Mesothelial cell of epicardium (in vitro differentiated cells): ENCODE measurements at regions not wholly inside any gene's neighbourhood (a gene's known extent, or its start where the extent isn't known, plus 50 kb on each side); places are given as distances from the start of the nearest gene placed in this dataset.

Source experiments
- DNase-seq, 2 experiments: peaks; one replicate each; pipeline ENCODE4 v3.0.0; 2021; ENCODE audit warnings: low spot score in 2 of 2; ENCODE audit not compliant: unreplicated experiment in 2 of 2
- H3K27ac Mint-ChIP-seq: 2 replicates; pipeline ENCODE4 v1.8.0; 2021; ENCODE audit warnings: mixed read lengths
- H3K27me3 Mint-ChIP-seq: 2 replicates; pipeline ENCODE4 v1.8.0; 2021; ENCODE audit warnings: low read depth, mixed read lengths
- H3K36me3 Mint-ChIP-seq: 2 replicates; pipeline ENCODE4 v1.8.0; 2021; ENCODE audit warnings: mixed read lengths
- H3K4me1 Mint-ChIP-seq: 2 replicates; pipeline ENCODE4 v1.8.0; 2021; ENCODE audit warnings: mixed read lengths
- H3K4me3 Mint-ChIP-seq: 2 replicates; pipeline ENCODE4 v1.8.0; 2021; ENCODE audit warnings: mild to moderate bottlenecking, moderate library complexity, mixed read lengths
- H3K9me3 Mint-ChIP-seq: 2 replicates; pipeline ENCODE4 v1.8.0; 2021; ENCODE audit warnings: mixed read lengths
- CTCF ChIP-seq: fragments of 200-600 bp; sonication (generic); IDR thresholded peaks from one replicate; pipeline ENCODE4 v1.5.0; 2021; ENCODE audit warnings: antibody characterized with exemption; ENCODE audit not compliant: unreplicated experiment

- Mint-ChIP-seq H3K27me3 (no peaks in the 10 kb centered on the region), H3K9me3 (peaks cover 52% of the 10 kb centered on the region), H3K4me1 (no peaks in the 10 kb centered on the region), H3K27ac (no peak overlapping the region), H3K4me3 (no peak overlapping the region), H3K36me3 (peaks cover 6% of the 10 kb centered on the region)
- TF ChIP-seq CTCF = no peak
- no peak for DNase-seq
Observed at GRCh38 chr22:47384977-47385376, 622.5 kb downstream of the TBC1D22A start.

GRCh38 chr22:47382164-47382890, 619.9 kb downstream of the TBC1D22A start:
- no peak overlapping the region for H3K4me3 Mint-ChIP-seq
- no peaks in the 10 kb centered on the region for H3K27me3 Mint-ChIP-seq
- H3K36me3 Mint-ChIP-seq = peaks cover 14% of the 10 kb centered on the region
- peaks cover 62% of the 10 kb centered on the region for H3K9me3 Mint-ChIP-seq
- H3K27ac Mint-ChIP-seq = no peak overlapping the region
- no peak for TF ChIP-seq CTCF
- H3K4me1 Mint-ChIP-seq = no peaks in the 10 kb centered on the region
- DNase-seq = no peak

- H3K27me3 Mint-ChIP-seq = no peaks in the 10 kb centered on the region
- peaks cover 14% of the 10 kb centered on the region for H3K36me3 Mint-ChIP-seq
- no peak overlapping the region for H3K27ac Mint-ChIP-seq
- H3K9me3 Mint-ChIP-seq = peaks cover 69% of the 10 kb centered on the region
- TF ChIP-seq CTCF = no peak
- H3K4me1 Mint-ChIP-seq = no peaks in the 10 kb centered on the region
- H3K4me3 Mint-ChIP-seq = no peak overlapping the region
- no peak for DNase-seq
Observed at GRCh38 chr22:47381240-47381639, 618.8 kb downstream of the TBC1D22A start.

GRCh38 chr22:47380692-47381091, 618.2 kb downstream of the TBC1D22A start:
- TF ChIP-seq CTCF = no peak
- no peak overlapping the region for H3K4me3 Mint-ChIP-seq
- DNase-seq = no peak
- peaks cover 14% of the 10 kb centered on the region for H3K36me3 Mint-ChIP-seq
- H3K27me3 Mint-ChIP-seq = no peaks in the 10 kb centered on the region
- H3K4me1 Mint-ChIP-seq = no peaks in the 10 kb centered on the region
- H3K27ac Mint-ChIP-seq = no peak overlapping the region
- peaks cover 66% of the 10 kb centered on the region for H3K9me3 Mint-ChIP-seq

- Mint-ChIP-seq H3K9me3 (peaks cover 57% of the 10 kb centered on the region), H3K27me3 (no peaks in the 10 kb centered on the region), H3K4me1 (no peaks in the 10 kb centered on the region), H3K36me3 (peaks cover 14% of the 10 kb centered on the region), H3K27ac (no peak overlapping the region), H3K4me3 (no peak overlapping the region)
- TF ChIP-seq CTCF = no peak
- no peak for DNase-seq
Observed at GRCh38 chr22:47379037-47379436, 616.6 kb downstream of the TBC1D22A start.
